HG03135 (cell line): ENCODE measurements at regions not wholly inside any gene's neighbourhood (a gene's known extent, or its start where the extent isn't known, plus 50 kb on each side); places are given as distances from the start of the nearest gene placed in this dataset.

ENCODE experiments used
- ATAC-seq: cut with Tn5 transposase; IDR thresholded peaks from one replicate; pipeline ENCODE4 v1.9.1; 2021; ENCODE audit warnings: mild to moderate bottlenecking, moderate library complexity; ENCODE audit not compliant: unreplicated experiment

DNA sequence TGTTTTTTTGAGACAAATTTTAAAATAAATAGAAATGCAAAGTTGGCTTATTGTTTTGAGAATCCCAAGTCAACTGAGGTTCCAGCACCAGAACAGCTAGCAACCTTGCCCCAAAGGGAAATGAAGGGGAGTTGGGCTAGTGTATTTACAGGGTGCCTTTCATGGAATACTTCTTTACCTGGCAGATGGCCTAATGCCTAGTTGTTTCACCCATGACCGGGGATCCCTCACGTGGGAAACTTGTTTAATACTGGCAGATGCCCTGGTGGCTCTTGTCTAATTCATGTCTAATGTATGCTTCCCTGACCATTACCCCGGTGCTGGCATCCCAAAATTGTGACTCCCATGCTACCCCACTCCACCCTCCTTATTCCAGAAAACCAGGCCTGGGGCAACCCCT, 861.1 kb upstream of the ZWINT start:
- no peak for ATAC-seq

DNA sequence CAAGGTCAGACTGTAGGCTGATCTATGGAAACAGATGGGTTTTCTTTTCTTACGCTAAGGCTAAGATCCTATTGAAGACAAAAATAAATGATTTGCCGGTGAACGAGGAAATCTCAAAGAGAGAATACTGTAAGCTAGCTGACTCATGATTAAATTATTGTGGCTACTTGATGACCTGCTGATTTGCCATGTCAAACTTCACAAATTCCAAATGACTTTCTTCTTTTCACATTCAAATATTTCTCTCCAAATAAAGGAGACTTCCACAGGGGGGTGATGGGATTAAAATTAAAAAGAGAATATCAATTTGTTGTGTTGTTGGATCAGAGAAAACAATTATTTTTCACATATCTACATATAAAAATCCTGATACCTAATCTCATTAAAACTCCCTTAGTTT, 860.6 kb upstream of the ZWINT start:
- ATAC-seq, result no peak

DNA sequence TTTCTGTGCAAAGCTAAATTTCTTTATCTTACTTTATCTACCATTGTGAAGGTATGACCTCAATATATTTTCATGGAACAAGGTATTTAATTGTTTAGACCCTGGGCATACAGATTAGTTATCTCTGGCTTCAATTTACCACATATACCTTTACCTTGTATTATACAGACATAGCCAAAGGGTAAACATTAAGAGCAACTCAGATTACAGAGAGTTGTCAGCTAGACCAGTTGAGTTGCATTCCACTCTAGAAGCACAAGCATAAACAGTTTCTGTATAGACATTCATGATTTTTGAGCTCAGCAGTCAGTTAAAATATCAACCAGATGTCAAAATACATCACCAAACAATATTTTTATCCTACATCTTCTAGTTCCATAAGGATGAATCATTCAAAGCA, 857.3 kb upstream of the ZWINT start:
- no peak for ATAC-seq

DNA sequence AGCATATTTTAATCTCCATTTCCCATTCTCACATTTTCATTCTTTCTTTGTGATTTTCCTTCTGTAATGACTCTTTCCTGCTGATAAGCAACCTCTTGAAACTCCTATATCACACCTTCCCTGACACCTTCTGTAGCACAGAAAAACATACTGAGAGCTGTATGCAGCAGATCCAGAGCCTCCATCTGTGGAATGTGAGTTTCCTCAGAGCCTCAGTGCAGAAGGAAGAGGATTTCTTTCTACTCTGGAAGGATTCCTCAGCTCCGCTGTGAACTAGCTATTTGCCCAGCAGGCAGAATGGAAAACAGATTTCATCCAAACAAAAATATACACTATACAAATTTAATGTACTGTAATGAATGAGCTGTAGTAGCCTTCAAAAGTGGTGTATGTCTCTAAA, 841.3 kb upstream of the ZWINT start:
- ATAC-seq, result no peak

DNA sequence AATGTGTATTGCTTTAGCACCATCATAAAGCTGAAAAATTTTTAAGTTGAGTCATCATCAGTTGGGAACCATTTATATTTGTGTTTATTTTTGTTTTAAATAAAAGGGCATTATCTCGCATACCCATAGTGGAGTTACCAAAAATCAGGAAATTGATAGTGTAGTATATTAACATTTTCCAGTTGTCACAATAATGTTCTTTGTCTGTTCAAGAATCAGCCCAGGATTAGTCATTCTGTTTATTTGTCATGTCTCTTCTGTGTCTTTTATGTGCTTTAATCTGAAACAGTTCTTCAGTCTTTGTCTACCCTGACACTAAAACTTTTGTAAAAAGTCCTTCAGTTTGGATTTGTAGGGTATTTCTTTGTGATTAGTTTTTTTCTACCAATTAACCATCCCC, 827.8 kb upstream of the ZWINT start:
- no peak for ATAC-seq

DNA sequence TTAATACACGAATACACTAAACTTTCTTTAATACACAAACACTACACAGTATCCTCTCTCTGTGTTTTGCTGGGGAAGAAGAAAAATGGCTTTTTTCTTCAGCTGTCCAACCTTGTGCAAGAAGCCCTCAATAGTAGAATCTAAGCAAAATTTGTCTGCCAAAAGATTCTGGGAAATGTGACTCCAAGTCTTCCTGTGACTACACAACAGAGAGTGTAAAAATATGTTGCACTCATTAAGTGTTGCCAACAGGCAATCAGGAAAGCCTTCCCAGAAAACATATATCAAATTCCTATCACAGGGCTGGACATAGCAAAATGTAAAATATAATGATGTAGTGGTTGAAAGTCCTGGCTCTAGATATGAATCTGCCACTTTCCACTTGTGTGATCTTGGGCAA, 825.1 kb upstream of the ZWINT start:
- no peak for ATAC-seq

DNA sequence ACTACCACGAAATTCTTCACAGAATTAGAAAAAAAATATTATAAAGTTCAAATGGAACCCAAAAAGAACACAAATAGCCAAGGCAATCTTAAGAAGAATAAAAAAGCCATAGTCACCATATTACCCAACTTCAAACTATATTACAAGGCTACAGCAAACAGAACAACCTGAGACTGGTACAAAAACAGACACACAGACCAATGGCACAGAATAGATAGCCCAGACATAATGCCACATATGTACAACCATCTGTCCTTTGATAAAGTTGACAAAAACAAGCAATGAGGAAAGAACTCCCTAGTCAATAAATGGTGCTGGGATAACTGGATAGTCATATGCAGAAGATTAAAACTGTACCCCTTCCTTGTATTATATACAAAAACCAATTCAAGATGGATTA, 808.5 kb upstream of the ZWINT start:
- no peak for ATAC-seq

DNA sequence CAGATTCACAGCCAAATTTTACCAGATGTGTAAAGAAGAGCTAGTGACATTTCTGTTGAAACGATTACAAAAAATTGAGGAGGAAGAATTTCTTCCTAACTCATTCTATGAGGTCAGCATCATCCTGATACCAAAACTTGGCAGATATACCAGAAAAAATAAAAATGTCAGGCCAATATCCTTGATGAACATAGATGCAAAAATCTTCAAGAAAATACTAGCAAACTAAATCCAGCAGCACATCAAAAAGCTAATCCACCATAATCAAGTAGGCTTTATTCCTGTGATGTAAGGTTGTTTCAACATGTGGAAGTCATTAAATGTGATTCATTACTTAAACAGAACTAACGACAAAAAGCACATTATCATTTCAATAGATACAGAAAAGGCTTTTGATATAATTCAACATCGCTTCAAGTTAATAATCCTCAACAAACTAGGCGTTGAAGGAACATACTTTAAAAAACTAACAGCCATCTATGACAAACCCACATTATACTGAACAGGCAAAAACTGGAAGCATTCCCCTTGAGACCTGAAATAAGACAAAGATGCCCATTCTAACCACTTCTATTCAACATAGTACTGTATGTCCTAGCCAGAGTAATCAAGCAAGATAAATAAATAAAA, 807.7 kb upstream of the ZWINT start:
- no peak for ATAC-seq

DNA sequence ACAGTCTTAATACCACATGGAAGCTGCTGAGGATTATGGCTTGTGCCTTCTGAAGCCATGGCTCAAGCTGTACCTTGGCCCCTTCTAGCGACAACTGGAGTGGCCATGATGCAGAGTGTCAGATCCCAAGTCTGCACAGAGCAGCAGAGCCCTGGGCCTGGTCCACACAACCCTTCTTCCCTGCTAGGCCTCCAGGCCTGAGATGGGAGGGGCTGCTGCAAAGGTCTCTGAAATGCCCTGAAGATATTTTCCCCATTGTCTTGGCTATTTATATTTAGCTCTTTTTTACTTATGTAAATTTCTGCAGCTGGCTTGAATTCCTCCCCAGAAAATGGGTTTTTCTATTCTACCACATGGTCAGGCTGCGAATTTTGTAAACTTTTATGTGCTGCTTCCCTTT, 804.6 kb upstream of the ZWINT start:
- ATAC-seq, result no peak

DNA sequence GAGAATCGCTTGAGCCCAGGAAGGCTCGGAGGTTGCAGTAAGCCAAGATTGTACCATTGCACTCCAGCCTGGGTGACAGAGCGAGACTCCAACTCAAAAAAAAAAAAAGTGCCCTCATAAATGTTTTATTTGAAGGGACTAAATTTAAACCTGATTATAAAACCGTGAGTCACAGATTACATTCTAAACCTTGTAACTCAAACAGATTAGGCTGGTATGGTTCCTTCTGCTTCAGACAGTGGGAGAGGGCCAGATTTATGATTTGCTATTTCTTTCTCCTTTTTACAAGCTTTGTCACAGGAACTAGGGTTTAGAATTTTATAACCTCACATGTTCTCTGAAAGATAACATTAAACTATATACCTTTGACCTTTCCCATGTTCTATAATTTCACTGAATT, 801.2 kb upstream of the ZWINT start:
- no peak for ATAC-seq

DNA sequence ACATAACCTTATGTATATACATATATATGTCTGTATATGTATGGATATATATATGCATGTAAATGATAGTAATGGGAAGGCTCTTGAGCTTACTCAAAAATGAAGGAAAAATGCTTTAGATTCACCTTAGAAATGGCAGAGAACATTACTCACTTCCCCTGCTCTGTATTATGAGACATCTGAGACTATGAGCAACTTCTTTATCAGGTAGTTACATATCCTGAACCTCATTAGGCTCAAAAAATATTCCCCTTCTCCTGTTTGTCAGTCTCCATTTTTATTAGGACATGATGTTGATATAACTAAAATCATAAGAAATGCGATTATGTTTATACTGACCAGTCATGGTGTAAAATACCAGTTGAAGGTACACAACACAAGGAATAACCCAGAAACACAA, 800.1 kb upstream of the ZWINT start:
- ATAC-seq, result no peak

DNA sequence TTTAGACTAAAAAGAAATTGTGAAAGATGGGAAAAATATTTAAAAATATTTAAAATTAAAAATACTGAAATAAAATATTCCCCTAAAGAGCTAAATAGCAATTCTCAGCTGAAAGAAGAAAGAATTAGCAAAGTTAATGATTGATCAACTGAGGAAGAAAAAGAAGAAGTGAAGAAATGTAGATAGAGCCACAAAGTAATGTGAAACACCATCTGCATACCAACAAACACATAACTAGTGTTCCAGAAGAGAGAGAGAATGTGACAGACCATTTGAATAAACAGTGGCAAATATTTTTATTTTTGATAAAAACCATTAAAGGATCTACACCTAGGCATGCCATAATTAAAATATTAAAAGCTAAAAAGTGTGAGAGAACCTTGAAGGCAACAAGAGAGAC, 784.5 kb upstream of the ZWINT start:
- no peak for ATAC-seq

DNA sequence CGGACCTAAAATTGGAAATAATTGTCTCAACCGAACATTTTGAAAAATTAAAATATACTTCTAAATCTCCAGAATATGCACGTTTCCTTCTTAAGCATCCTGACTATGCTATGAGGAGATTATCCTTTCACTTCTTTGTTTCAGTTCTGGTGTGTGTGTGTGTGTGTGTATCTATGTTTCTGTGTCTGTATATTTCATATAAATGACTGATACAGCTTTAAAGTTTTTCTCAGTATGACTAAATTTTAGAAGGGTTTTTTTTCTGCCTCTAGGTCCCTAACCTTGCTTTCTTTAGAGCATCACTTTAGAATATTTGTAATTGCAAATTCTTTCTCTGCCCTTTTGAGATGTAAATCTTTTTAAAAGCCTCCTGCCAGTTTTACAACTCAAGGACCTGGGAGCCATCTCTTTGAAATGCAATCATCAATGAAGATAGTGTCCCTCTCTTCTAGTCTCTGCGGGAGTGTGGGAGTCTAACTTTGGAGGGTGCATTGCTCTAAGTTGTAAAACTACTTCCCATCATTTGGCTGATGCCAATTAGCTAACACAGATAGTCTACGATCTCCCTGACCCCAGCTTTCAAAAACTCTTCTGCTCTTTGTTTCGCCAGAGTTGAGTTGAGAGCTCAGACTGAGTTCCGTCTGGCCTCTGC, 782.0 kb upstream of the ZWINT start:
- no peak for ATAC-seq

DNA sequence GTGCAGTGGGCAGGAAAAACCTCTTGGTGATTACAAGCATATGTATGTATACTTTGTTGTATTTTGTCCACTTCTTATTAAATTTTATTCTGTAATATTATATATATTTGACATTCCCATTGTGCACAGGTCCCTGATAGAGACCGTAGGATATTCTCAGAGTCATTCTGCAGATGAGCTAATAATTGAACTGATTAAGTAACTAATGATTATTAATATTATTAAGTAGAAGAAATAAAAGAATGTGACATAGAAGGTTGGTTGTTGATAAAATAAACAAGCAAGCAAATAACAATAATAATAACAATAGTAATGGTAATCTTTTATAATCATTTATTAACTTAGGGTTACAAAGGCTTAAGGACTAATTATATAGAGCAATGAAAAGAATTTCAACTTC, 780.6 kb upstream of the ZWINT start:
- no peak for ATAC-seq

DNA sequence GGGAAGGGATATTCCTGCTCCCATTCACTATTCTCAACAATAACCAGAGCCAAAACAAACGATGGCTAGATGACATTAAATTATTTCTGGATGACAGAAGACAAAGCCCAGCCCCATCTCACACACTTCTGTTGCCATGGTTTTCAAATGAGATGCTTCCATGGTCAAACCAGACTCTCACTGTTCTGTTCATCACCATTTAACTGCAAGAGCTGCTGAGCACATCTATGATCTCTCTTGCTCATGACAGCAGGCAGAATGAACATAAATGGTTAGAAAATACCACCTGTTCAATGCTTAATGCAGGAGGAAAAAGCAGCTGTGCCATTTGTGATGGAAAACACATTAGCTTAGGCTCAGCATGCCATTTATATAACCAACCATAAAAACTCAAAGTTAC, 758.6 kb upstream of the ZWINT start:
- no peak for ATAC-seq

DNA sequence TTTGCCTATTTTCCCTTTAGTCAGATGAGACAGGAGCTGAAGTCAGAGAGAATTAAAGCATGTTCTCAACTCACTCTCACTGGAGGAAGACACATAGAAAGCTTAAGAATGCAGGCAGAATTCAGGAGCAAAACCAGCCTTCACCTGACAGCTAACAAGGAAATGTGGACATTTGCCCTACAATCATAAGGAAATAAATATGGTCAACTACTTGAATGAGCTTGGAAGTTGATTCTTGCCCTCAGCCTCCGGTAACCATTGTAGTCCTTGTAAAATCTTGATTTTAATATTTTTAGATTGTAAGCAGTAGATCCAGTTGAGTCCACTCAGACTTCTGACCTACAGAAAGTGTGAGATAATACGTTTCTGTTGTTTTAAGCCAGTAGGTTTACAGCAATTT, 752.5 kb upstream of the ZWINT start:
- ATAC-seq, result no peak

DNA sequence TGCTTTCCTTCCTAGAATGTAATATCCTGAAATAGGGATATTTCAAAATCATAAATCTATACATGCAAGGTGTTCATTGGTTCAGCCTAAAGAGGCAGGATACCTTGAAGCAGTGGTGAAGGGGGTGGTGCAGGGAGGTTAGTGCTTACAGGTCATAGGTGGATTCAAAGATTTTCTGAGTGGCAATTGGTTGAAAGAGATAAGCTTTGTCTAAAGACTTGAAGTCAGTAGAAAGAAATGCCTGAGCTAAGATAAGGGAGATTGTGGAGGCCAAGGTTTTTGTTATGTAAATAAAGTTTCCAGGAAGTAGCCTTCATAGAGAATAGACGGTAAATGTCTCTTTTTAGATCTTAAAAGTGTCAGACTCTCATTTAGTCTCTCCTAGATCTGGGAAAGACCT, 741.2 kb upstream of the ZWINT start:
- no peak for ATAC-seq

DNA sequence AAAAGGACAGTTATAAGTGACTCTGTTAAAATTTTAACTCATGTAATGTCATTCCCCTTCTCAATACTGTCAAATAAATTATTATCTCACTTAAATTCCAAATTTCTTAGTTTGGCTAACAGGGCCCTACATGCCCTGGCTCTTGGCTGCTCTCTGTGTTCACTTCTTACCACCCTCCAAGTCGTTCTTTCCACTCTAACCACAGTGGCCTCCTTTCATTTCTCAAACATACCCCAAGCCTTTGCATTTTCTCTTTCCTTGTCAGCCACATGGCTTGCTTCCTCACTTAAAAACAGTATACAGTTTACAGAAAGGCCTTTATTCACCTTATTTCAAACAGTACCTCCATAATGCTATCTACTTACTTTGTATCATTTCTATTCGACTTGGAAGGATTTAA, 737.1 kb upstream of the ZWINT start:
- no peak for ATAC-seq

DNA sequence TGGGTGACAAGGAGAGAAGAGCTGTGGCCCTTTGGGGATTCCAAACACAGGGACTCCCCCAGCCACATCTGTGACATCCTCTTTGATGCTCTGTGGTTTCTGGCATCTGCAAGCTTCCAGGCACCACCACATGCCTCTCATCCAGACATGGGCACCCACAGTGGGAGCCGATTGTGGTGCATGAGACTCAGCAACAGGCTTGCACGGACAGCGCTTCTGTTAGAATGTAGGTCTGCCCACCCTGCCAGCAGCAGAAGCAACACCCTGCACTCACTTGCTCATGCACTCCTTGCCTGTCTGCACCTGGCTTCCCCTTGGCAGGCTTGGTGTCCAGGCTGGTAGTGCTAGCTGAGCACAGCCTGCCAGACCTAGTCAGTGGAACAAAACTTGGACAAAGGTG, 735.0 kb upstream of the ZWINT start:
- ATAC-seq, result no peak

DNA sequence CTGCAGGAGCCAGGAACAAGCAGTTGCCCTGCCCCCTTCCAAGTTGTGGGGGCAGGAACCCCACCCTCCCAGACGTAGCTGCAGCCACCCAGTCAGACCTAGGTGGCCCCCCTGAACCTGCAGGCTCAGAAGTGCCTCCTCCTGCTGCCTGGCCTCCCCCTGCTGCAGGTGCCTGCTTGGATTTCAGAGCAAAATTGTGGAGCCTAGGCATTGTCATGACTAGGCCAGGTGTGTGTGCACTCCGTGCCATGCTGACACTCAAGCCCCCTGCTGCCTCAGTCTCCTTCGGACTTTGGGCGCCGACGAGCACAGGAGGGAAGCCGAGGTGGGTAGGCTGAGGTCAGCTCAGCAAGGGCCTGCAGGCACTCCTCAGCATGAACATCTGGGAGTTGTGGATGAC, 733.9 kb upstream of the ZWINT start:
- no peak for ATAC-seq

DNA sequence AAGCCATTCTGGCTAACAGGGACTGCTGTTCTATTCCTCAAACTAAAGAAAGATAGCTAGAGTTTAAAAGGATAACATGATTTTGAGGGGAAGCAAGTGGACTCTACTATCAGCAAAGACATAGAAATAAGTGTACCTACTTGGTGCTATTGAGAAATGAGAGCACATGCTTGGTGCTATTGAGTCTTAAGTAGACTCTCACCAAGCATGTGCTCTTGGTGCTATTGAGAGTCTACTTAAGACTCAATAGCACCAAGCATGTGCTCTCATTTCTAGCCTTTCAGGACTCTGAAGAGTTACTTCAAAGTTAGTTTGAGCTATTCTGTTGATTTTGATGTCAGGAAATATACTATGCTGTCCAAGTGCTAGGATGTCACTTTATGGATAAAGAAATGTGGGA, 733.0 kb upstream of the ZWINT start:
- ATAC-seq, result no peak

DNA sequence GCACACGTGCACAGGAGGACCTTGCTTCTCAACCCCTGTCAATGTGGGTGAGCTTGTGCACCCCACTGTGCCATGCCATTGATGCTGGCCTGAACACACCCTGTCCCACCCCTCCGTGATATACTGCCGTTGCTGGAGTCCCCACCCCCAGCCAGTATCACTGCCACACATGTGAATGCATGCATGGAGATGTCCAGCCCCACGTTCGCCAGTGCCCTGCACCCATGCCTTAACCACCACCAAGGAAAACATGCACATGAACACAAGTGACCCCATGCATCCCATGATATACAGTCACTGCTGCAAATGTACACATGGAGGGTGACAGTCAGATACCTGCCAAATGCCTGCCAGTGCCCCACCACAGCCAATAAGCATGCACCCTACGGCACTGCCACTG, 692.5 kb upstream of the ZWINT start:
- ATAC-seq, result no peak

DNA sequence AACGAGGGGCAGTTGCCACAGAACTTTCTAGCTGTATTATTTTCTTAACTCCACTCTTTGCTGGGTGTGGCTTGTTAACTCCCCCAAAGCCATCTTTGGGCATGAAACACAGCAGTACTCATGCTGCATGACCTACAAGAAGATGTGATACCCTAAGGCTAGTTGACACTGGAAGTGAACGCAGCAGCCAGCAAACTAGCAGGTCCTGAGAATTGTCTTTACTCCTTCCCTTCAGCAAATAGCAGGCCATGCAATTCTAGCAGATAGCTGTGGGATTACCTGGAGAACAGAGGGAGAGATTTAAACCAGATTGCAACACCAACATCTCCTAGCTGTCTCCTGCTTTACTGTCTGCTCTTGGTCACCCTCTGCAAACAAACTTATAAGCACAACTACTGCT, 688.0 kb upstream of the ZWINT start:
- no peak for ATAC-seq
